OCI-LY1 (cell line): ENCODE measurements at regions not wholly inside any gene's neighbourhood (a gene's known extent, or its start where the extent isn't known, plus 50 kb on each side); places are given as distances from the start of the nearest gene placed in this dataset.

Experiments
- EZH2 ChIP-seq: fragments of 200-600 bp; sonication (generic), shearing (Covaris generic); IDR thresholded peaks from 2 replicates; pipeline ENCODE4 v1.8.0; 2017; ENCODE audit warnings: borderline replicate concordance, mixed run types, mild to moderate bottlenecking, antibody characterized with exemption, low read length, moderate library complexity, mixed read lengths
- TF ChIP-seq, protein P1 (sequence below): fragments of 200-600 bp; sonication (generic), shearing (Covaris generic); IDR thresholded peaks from 2 replicates; pipeline ENCODE4 v1.5.1; 2017; ENCODE audit warnings: mild to moderate bottlenecking, antibody characterized with exemption, low read length, moderate library complexity, mixed read lengths

DNA sequence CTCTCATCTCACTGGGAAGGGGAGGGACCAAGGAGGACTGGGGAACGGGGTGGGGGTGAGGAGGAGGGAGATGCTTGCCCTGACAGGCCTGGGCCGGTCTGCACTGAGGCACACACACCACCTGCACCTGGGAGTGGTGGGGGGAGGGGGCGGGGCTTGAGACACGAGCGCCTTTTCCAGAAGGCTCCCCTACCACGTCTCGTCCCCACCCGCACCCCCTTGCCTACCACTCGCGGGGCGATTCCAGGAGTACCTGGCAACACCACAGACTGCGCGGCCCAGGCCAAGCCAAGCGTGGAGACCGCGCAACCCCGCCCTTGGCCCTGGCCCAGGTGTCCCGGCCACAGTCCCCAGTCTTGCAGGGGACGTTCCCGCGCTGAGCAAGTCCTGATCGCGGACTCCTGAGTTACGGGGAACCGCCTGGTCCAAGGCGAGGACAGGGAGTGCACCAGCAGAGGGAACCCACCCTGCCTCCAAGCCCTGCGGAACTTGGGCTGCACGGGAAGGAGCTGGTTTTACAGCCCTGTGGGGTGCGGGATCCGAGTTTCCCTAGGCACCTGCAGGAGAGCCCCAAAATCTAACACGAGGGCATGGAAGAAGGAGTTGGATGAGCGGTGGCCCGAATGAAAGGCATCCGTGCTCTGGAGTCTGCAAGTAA is 68.1 kb upstream of the SH3GL3 start:
- TF ChIP-seq, protein P1, sequence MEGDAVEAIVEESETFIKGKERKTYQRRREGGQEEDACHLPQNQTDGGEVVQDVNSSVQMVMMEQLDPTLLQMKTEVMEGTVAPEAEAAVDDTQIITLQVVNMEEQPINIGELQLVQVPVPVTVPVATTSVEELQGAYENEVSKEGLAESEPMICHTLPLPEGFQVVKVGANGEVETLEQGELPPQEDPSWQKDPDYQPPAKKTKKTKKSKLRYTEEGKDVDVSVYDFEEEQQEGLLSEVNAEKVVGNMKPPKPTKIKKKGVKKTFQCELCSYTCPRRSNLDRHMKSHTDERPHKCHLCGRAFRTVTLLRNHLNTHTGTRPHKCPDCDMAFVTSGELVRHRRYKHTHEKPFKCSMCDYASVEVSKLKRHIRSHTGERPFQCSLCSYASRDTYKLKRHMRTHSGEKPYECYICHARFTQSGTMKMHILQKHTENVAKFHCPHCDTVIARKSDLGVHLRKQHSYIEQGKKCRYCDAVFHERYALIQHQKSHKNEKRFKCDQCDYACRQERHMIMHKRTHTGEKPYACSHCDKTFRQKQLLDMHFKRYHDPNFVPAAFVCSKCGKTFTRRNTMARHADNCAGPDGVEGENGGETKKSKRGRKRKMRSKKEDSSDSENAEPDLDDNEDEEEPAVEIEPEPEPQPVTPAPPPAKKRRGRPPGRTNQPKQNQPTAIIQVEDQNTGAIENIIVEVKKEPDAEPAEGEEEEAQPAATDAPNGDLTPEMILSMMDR: no peak
- TF ChIP-seq EZH2: no peak
